GM12878 (cell line): ENCODE measurements at regions not wholly inside any gene's neighbourhood (a gene's known extent, or its start where the extent isn't known, plus 50 kb on each side); places are given as distances from the start of the nearest gene placed in this dataset.

Source experiments
- ATAC-seq: fragments of 200-7000 bp; cut with Tn5 transposase; 3 replicates; pipeline ENCODE4 v1.9.1; 2020; ENCODE audit warnings: mild to moderate bottlenecking, moderate library complexity
- BruUV-seq: library from RNA; stranded (reverse); fragments of 400-500 nt; replicated peaks from 2 replicates; lab custom pipeline; 2021; lab: Mats Ljungman, UMichigan
- CTCF ChIA-PET: fragments of 300-600 bp; sonication (Branson Sonifier 250); formaldehyde crosslinking; extraction: SDS; loops from one replicate; lab custom pipeline; 2021; ENCODE audit warnings: inconsistent platforms; lab: Yijun Ruan, JAX
- POLR2A ChIA-PET: fragments of 350-600 bp; formaldehyde crosslinking; extraction: SDS; loops from one replicate; lab custom pipeline; 2021; ENCODE audit warnings: inconsistent platforms; lab: Charles Lee
- RAD21 ChIA-PET: fragments of 300-600 bp; sonication (Branson Sonifier 250); formaldehyde crosslinking; loops from one replicate; lab custom pipeline; 2023; ENCODE audit warnings: antibody characterized with exemption; ENCODE audit not compliant: unreplicated experiment; lab: Charles Lee
- SMC1A ChIA-PET: fragments of 300-600 bp; sonication (Branson Sonifier 250); formaldehyde crosslinking; loops from one replicate; lab custom pipeline; 2023; ENCODE audit not compliant: unreplicated experiment, uncharacterized antibody; lab: Charles Lee
- DNase-seq: peaks from one replicate; pipeline ENCODE4 v3.0.0-alpha.2; 2011; ENCODE audit warnings: low read depth, low spot score
- FAIRE-seq: peaks from 3 replicates; lab custom pipeline; 2011; peaks lifted over from hg19 to GRCh38; lab: Jason Lieb, UNC
- H2AFZ ChIP-seq: 2 replicates; pipeline ENCODE4 v1.6.0; 2011; ENCODE audit warnings: low read depth, low read length, control low read depth; ENCODE audit not compliant: control insufficient read depth
- H3K27ac ChIP-seq: 2 replicates; pipeline ENCODE4 v1.5.1; 2011; ENCODE audit warnings: control low read depth; ENCODE audit not compliant: control insufficient read depth, insufficient read depth
- H3K27me3 ChIP-seq, 2 experiments: replicated peaks in 1 of 2; 2 replicates each; pipeline versions ENCODE4 v1.6.0 to v1.6.1; 2011; ENCODE audit warnings: low read length in 1 of 2; ENCODE audit not compliant: control insufficient read depth in 2 of 2, insufficient read depth in 2 of 2
- H3K36me3 ChIP-seq, 2 experiments: 2 replicates each; pipeline ENCODE4 v1.5.1; 2011; ENCODE audit warnings: low read length in 1 of 2; ENCODE audit not compliant: control insufficient read depth in 2 of 2, insufficient read depth in 2 of 2
- H3K4me1 ChIP-seq: 2 replicates; pipeline ENCODE4 v1.6.1; 2011; ENCODE audit warnings: mild to moderate bottlenecking, low read length, moderate library complexity, mixed read lengths; ENCODE audit not compliant: control insufficient read depth, insufficient read depth
- H3K4me2 ChIP-seq: 2 replicates; pipeline ENCODE4 v1.6.0; 2011; ENCODE audit warnings: control low read depth; ENCODE audit not compliant: control insufficient read depth, insufficient read depth
- H3K4me3 ChIP-seq: fragments of 200-600 bp; sonication (generic); 2 replicates; pipeline ENCODE4 v1.5.1; 2016
- H3K79me2 ChIP-seq: 2 replicates; pipeline ENCODE4 v1.6.0; 2011; ENCODE audit warnings: low read length; ENCODE audit not compliant: control insufficient read depth, insufficient read depth
- H3K9ac ChIP-seq: 2 replicates; pipeline ENCODE4 v1.8.0; 2011; ENCODE audit warnings: low read length, control low read depth, mixed read lengths; ENCODE audit not compliant: control insufficient read depth, insufficient read depth
- H3K9me3 ChIP-seq: replicated peaks from 3 replicates; pipeline ENCODE4 v1.5.1; 2011; ENCODE audit warnings: mild to moderate bottlenecking, low read length; ENCODE audit not compliant: control insufficient read depth, insufficient read depth
- H4K20me1 ChIP-seq: 2 replicates; pipeline ENCODE4 v1.6.0; 2011; ENCODE audit not compliant: control insufficient read depth, insufficient read depth
- ATF2 ChIP-seq: IDR thresholded peaks from 2 replicates; pipeline ENCODE4 v1.6.1; 2012; ENCODE audit warnings: low read length, inconsistent platforms
- BACH1 ChIP-seq: fragments of 450-650 bp; IDR thresholded peaks from 2 replicates; pipeline ENCODE4 v1.6.1; 2017; ENCODE audit warnings: mild to moderate bottlenecking, borderline replicate concordance
- BHLHE40 ChIP-seq, 2 experiments: fragments of 450-650 bp in 1 of 2; IDR thresholded peaks; 2 replicates each; pipeline ENCODE4 v1.6.1; 2011 to 2017; ENCODE audit warnings: low read depth in 2 of 2, borderline replicate concordance in 1 of 2, improper control_type of control experiment in 1 of 2, low read length in 1 of 2, mild to moderate bottlenecking in 1 of 2
- CBX5 ChIP-seq: sonication (generic); IDR thresholded peaks from 2 replicates; pipeline ENCODE4 v1.6.1; 2016; ENCODE audit warnings: low read depth, moderate library complexity, mild to moderate bottlenecking, inconsistent platforms
- ELK1 ChIP-seq: IDR thresholded peaks from 2 replicates; pipeline ENCODE4 v1.6.1; 2012; ENCODE audit warnings: low read depth, low read length, improper control_type of control experiment
- KAT2A ChIP-seq: conservative IDR thresholded peaks from 2 replicates; pipeline ENCODE4 v1.6.1; 2011; ENCODE audit warnings: low read depth, low read length; ENCODE audit not compliant: control insufficient read depth
- KLF5 ChIP-seq: fragments of 450-650 bp; IDR thresholded peaks from 2 replicates; pipeline ENCODE4 v1.6.1; 2014; ENCODE audit warnings: mild to moderate bottlenecking; ENCODE audit not compliant: partially characterized antibody
- RBBP5 ChIP-seq: fragments of 200-600 bp; sonication (generic); conservative IDR thresholded peaks from 2 replicates; pipeline ENCODE4 v1.6.1; 2016
- RELA ChIP-seq: fragments of 450-650 bp; IDR thresholded peaks from 2 replicates; pipeline ENCODE4 v1.8.0; 2014; ENCODE audit warnings: borderline replicate concordance; ENCODE audit not compliant: partially characterized antibody
- SMAD1 ChIP-seq: fragments of 450-650 bp; IDR thresholded peaks from 2 replicates; pipeline ENCODE4 v1.6.1; 2018; ENCODE audit warnings: mild to moderate bottlenecking, low read depth; ENCODE audit not compliant: partially characterized antibody
- SMARCA5 ChIP-seq: fragments of 450-650 bp; IDR thresholded peaks from 2 replicates; pipeline ENCODE4 v1.6.1; 2017; ENCODE audit warnings: mild to moderate bottlenecking
- SMC3 ChIP-seq: IDR thresholded peaks from 2 replicates; pipeline ENCODE4 v1.6.1; 2011; ENCODE audit warnings: low read length, improper control_type of control experiment, borderline replicate concordance
- STAT1 ChIP-seq: fragments of 450-650 bp; conservative IDR thresholded peaks from 2 replicates; pipeline ENCODE4 v1.6.1; 2014; ENCODE audit warnings: antibody characterized with exemption, mild to moderate bottlenecking
- ZBTB11 ChIP-seq: fragments of 450-650 bp; formaldehyde crosslinking; IDR thresholded peaks from 2 replicates; pipeline ENCODE4 v1.5.0; 2022; ENCODE audit warnings: mild to moderate bottlenecking, missing genetic modification characterization
- ZNF24 ChIP-seq: fragments of 450-650 bp; IDR thresholded peaks from 2 replicates; pipeline ENCODE4 v1.6.1; 2017; ENCODE audit warnings: antibody characterized with exemption, mild to moderate bottlenecking
- in situ Hi-C: fragments of 300-500 bp; cut with MboI; formaldehyde crosslinking; loops from 9 replicates; pipeline ENCODE4 v1.14.3; 2018; ENCODE audit warnings: mixed read lengths
- intact Hi-C: fragments of 100-400 bp; cut with micrococcal nuclease; formaldehyde crosslinking; loops from one replicate; pipeline ENCODE4 v1.14.2; 2022; ENCODE audit not compliant: unreplicated experiment
- TF ChIP-seq, protein P1 (sequence below): fragments of 450-650 bp; IDR thresholded peaks from 2 replicates; pipeline ENCODE4 v1.6.1; 2016; ENCODE audit warnings: mild to moderate bottlenecking

GRCh38 chr5:39880985-39881384 is 456.2 kb upstream of the DAB2 start:
- ChIA-PET SMC1A (no interaction called here), CTCF (interaction anchor here (0.6 kb wide), 1 partner anchor 210 kb away, joined by 3 read pairs; no protein-coding TSS in a partner anchor), RAD21 (no interaction called here), POLR2A (no interaction called here)
- no peak overlapping the region for H3K9ac ChIP-seq
- no peaks in the 10 kb centered on the region for H3K36me3 ChIP-seq
- H3K27me3 ChIP-seq, result no peaks in the 10 kb centered on the region
- in situ Hi-C loops, result no loop called here
- ATAC-seq (no peak), FAIRE-seq (no peak), DNase-seq (no peak)
- no peaks in the 10 kb centered on the region for H3K4me1 ChIP-seq
- H3K4me2 ChIP-seq, result no peak overlapping the region
- no TSS peak for BruUV-seq
- intact Hi-C loops, result no loop called here
- no peak overlapping the region for H3K4me3 ChIP-seq
- H3K9me3 ChIP-seq, result no peaks in the 10 kb centered on the region
- no peak overlapping the region for H3K27ac ChIP-seq
- no peaks in the 10 kb centered on the region for H4K20me1 ChIP-seq
- H3K79me2 ChIP-seq, result no peaks in the 10 kb centered on the region
- H2AFZ ChIP-seq, result no peak overlapping the region
- no peak for TF ChIP-seq BACH1
- TF ChIP-seq KLF5, result no peak
- TF ChIP-seq KAT2A, result no peak
- TF ChIP-seq ATF2, result no peak
- TF ChIP-seq RBBP5, result no peak
- TF ChIP-seq RELA, result no peak
- TF ChIP-seq ZBTB11 (CRISPR knock-in tag), result no peak
- TF ChIP-seq STAT1, result no peak
- TF ChIP-seq ELK1, result no peak
- TF ChIP-seq, protein P1, sequence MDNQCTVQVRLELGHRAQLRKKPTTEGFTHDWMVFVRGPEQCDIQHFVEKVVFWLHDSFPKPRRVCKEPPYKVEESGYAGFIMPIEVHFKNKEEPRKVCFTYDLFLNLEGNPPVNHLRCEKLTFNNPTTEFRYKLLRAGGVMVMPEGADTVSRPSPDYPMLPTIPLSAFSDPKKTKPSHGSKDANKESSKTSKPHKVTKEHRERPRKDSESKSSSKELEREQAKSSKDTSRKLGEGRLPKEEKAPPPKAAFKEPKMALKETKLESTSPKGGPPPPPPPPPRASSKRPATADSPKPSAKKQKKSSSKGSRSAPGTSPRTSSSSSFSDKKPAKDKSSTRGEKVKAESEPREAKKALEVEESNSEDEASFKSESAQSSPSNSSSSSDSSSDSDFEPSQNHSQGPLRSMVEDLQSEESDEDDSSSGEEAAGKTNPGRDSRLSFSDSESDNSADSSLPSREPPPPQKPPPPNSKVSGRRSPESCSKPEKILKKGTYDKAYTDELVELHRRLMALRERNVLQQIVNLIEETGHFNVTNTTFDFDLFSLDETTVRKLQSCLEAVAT, result no peak
- no peak for TF ChIP-seq BHLHE40 (IDR thresholded peaks at IDR 0.05; ENCODE audit: borderline replicate concordance in 1 of 2, low read depth in 2 of 2, low read length in 1 of 2)
- TF ChIP-seq SMC3, result no peak
- no peak for TF ChIP-seq SMARCA5
- no peak for TF ChIP-seq CBX5
- TF ChIP-seq SMAD1, result no peak
- no peak for TF ChIP-seq ZNF24
